GM12864 (cell line): ENCODE measurements at regions not wholly inside any gene's neighbourhood (a gene's known extent, or its start where the extent isn't known, plus 50 kb on each side); places are given as distances from the start of the nearest gene placed in this dataset.
"Not testable (repeated sequence)": the region's sequence is repeated elsewhere in the genome, so short reads cannot be mapped to it uniquely, and the experiment has no call there.

Experiments used
- DNase-seq: peaks from one replicate; pipeline ENCODE4 v3.0.0-alpha.2; 2011; ENCODE audit warnings: low read depth
- H3K4me3 ChIP-seq: 2 replicates; pipeline ENCODE4 v1.5.1; 2011; ENCODE audit warnings: mild to moderate bottlenecking, low read depth, low read length, control low read depth
- CTCF ChIP-seq: IDR thresholded peaks from 2 replicates; pipeline ENCODE4 v1.5.1; 2011; ENCODE audit warnings: low read depth, mild to moderate bottlenecking, moderate library complexity, low read length, control low read depth, inconsistent platforms; ENCODE audit errors: missing control alignments

- DNase-seq = no peak
- no peak for TF ChIP-seq CTCF
- H3K4me3 ChIP-seq = no peak overlapping the region
Measured at GRCh38 chr7:82507365-82507975, 63.9 kb upstream of the CACNA2D1 start.

DNA sequence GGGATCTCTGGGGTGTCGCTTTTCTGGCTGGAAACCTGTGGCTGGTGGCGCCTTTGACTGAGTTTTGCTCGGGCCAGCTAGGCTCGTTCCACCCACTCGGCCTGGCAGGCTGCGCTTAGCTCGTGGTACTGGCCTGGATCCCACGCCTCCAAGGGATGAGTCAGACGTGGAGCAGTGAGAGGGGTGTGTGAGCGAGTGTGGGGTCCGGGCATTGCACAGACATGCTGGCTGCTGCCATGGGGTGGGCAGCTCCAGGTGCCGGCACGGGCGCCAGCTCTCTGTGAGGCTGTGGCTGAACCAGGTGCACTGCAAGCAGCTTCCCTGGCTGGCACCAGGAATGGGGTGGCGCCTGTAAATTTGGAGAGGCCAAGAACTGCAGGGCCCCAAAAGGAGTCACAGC is 63.1 kb upstream of the CACNA2D1 start:
- TF ChIP-seq CTCF = no peak
- no peak for DNase-seq
- H3K4me3 ChIP-seq = no peak overlapping the region

GRCh38 chr7:82506208-82506607 is 62.6 kb upstream of the CACNA2D1 start:
- no peak for TF ChIP-seq CTCF
- DNase-seq = no peak
- H3K4me3 ChIP-seq = no peak overlapping the region

DNA sequence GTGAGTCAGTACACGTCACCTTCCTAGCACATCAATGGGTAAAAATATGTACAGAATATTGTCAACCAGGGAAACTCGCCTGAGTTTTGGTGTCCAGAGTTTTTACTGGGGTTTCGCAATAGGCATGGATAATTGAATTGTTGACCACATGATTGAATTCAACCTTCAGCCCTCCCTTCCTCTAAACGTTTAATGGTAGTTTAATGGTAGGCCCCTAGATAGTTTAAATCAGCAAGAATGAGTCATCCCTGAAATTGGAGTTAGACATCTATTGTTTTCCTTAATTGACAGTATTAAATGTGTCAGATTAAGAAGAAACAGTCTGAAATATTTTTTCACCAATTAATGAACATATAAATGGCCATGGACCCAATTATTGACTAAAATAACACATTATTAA is 57.8 kb upstream of the CACNA2D1 start:
- DNase-seq = no peak
- H3K4me3 ChIP-seq = no peak overlapping the region
- no peak for TF ChIP-seq CTCF

- H3K4me3 ChIP-seq = not testable (repeated sequence)
Measured at GRCh38 chr7:82499546-82499945, 56.0 kb upstream of the CACNA2D1 start.

GRCh38 chr7:82494420-82494819 is 50.8 kb upstream of the CACNA2D1 start:
- TF ChIP-seq CTCF = no peak
- DNase-seq = no peak
- no peak overlapping the region for H3K4me3 ChIP-seq

More at GRCh38 chr7:82499546-82499945, 56.0 kb upstream of the CACNA2D1 start:
- DNase-seq = not testable (repeated sequence)
